ENCODE measurements at regions not wholly inside any gene's neighbourhood (a gene's known extent, or its start where the extent isn't known, plus 50 kb on each side); places are given as distances from the start of the nearest gene placed in this dataset.

DNA sequence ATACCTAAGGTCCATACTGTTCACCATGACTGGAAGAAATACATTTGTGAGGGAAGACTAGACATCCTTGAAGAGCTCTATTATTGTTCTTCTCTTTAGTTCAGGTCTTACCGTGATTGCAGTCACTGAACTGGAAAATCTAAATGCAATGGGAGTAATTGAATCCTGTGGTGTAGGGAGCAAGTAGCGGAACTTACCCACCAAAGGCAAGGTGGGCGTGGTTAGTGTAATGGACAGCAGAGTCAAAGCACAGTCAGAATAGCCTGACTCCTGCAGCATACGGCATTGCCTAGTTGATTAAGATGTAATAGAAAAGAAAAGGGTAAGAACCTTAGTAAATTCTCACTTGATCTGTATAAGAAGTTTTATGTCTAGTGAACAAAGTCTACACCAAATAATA, 679.7 kb upstream of the EPHA7 start:
- ATAC-seq: no peak
- no peaks in the 10 kb centered on the region for H3K4me1 ChIP-seq (ENCODE audit: control insufficient read depth in 1 of 2, insufficient read depth in 2 of 2, low read length in 2 of 2)

More for the DNA sequence above, 679.7 kb upstream of the EPHA7 start:
- Histone ChIP-seq H3K36me3 (ENCODE audit: control insufficient read depth in 1 of 2, insufficient read depth in 2 of 2, low read length in 2 of 2) (no peaks in the 10 kb centered on the region), H3K4me2 (ENCODE audit: low read length) (no peak overlapping the region), H3K79me2 (ENCODE audit: insufficient read depth, low read length) (no peaks in the 10 kb centered on the region), H3K4me3 (replicated peaks in 1 of 2; ENCODE audit: low read depth in 1 of 2, low read length in 2 of 2) (no peak overlapping the region), H3K9me2 (ENCODE audit: insufficient read depth) (no peaks in the 10 kb centered on the region), H3K27ac (ENCODE audit: low read depth, low read length) (no peak overlapping the region), H3K9ac (ENCODE audit: low read length) (no peak overlapping the region), H4K20me1 (ENCODE audit: insufficient read depth) (no peaks in the 10 kb centered on the region), H3K27me3 (ENCODE audit: insufficient read depth, low read length) (no peaks in the 10 kb centered on the region), H3K9me3 (ENCODE audit: control insufficient read depth in 1 of 2, insufficient read depth in 1 of 2, low read depth in 1 of 2, low read length in 2 of 2) (peaks cover 0 to 12% of the 10 kb centered on the region in 2 experiments; a peak in 2 of 4 replicates), H2AFZ (ENCODE audit: low read depth, low read length, poor library complexity, severe bottlenecking) (no peak overlapping the region)
- CTCF ChIA-PET: no interaction called here
- no TSS peak for BruUV-seq (replicated peaks)
- POLR2A ChIA-PET: no interaction called here
- RAD21 ChIA-PET (ENCODE audit: low non-redundant PET in 1 of 2, low total read pairs in 2 of 2, uncharacterized antibody in 2 of 2, unreplicated experiment in 2 of 2): no interaction called here
- TF ChIP-seq, protein P1, sequence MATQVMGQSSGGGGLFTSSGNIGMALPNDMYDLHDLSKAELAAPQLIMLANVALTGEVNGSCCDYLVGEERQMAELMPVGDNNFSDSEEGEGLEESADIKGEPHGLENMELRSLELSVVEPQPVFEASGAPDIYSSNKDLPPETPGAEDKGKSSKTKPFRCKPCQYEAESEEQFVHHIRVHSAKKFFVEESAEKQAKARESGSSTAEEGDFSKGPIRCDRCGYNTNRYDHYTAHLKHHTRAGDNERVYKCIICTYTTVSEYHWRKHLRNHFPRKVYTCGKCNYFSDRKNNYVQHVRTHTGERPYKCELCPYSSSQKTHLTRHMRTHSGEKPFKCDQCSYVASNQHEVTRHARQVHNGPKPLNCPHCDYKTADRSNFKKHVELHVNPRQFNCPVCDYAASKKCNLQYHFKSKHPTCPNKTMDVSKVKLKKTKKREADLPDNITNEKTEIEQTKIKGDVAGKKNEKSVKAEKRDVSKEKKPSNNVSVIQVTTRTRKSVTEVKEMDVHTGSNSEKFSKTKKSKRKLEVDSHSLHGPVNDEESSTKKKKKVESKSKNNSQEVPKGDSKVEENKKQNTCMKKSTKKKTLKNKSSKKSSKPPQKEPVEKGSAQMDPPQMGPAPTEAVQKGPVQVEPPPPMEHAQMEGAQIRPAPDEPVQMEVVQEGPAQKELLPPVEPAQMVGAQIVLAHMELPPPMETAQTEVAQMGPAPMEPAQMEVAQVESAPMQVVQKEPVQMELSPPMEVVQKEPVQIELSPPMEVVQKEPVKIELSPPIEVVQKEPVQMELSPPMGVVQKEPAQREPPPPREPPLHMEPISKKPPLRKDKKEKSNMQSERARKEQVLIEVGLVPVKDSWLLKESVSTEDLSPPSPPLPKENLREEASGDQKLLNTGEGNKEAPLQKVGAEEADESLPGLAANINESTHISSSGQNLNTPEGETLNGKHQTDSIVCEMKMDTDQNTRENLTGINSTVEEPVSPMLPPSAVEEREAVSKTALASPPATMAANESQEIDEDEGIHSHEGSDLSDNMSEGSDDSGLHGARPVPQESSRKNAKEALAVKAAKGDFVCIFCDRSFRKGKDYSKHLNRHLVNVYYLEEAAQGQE (IDR thresholded peaks at IDR 0.05; ENCODE audit: low read depth): no peak
- TF ChIP-seq ZNF274 (IDR thresholded peaks at IDR 0.05; ENCODE audit: low read depth, low read length): no peak
- no peak for TF ChIP-seq ELF1 (IDR thresholded peaks at IDR 0.05; ENCODE audit: borderline replicate concordance, low read depth)
- no peak for TF ChIP-seq YY1 (IDR thresholded peaks at IDR 0.05; ENCODE audit: extremely low read depth, insufficient replicate concordance, low read depth, low read length)
- TF ChIP-seq JUND (IDR thresholded peaks at IDR 0.05): no peak
- TF ChIP-seq SRF (IDR thresholded peaks at IDR 0.05; ENCODE audit: low read depth): no peak
- no peak for TF ChIP-seq SIN3A (IDR thresholded peaks at IDR 0.05; ENCODE audit: low read depth)
- TF ChIP-seq, protein P2, sequence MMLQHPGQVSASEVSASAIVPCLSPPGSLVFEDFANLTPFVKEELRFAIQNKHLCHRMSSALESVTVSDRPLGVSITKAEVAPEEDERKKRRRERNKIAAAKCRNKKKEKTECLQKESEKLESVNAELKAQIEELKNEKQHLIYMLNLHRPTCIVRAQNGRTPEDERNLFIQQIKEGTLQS (IDR thresholded peaks at IDR 0.05): no peak
- no peak for TF ChIP-seq CBX3 (IDR thresholded peaks at IDR 0.05; ENCODE audit: low read depth)
- no peak for TF ChIP-seq ZFX (IDR thresholded peaks at IDR 0.05)
- no peak for TF ChIP-seq POLR2AphosphoS5 (IDR thresholded peaks at IDR 0.05; ENCODE audit: low read depth, low read length)
- TF ChIP-seq RAD21 (IDR thresholded peaks at IDR 0.05; ENCODE audit: low read depth): no peak
- no peak for TF ChIP-seq POLR2A (IDR thresholded peaks at IDR 0.05; ENCODE audit: borderline replicate concordance, extremely low read depth, insufficient read depth, insufficient read length)
- TF ChIP-seq, protein P3, sequence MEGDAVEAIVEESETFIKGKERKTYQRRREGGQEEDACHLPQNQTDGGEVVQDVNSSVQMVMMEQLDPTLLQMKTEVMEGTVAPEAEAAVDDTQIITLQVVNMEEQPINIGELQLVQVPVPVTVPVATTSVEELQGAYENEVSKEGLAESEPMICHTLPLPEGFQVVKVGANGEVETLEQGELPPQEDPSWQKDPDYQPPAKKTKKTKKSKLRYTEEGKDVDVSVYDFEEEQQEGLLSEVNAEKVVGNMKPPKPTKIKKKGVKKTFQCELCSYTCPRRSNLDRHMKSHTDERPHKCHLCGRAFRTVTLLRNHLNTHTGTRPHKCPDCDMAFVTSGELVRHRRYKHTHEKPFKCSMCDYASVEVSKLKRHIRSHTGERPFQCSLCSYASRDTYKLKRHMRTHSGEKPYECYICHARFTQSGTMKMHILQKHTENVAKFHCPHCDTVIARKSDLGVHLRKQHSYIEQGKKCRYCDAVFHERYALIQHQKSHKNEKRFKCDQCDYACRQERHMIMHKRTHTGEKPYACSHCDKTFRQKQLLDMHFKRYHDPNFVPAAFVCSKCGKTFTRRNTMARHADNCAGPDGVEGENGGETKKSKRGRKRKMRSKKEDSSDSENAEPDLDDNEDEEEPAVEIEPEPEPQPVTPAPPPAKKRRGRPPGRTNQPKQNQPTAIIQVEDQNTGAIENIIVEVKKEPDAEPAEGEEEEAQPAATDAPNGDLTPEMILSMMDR (IDR thresholded peaks at IDR 0.05 in 2 of 3, conservative IDR thresholded peaks at IDR 0.05 in 1 of 3; ENCODE audit: borderline replicate concordance in 1 of 3, insufficient read depth in 1 of 3, low read depth in 2 of 3, low read length in 2 of 3): no peak
- DNase-seq (ENCODE audit: low read depth, low spot score): no peak
- intact Hi-C loops (cut with micrococcal nuclease): no loop called here

All from HCT116 (cell line).